ACHN (cell line): ENCODE measurements at regions not wholly inside any gene's neighbourhood (a gene's known extent, or its start where the extent isn't known, plus 50 kb on each side); places are given as distances from the start of the nearest gene placed in this dataset.
A peak's percentile ranks its signal among the peaks of the same experiment; 100 is the strongest.
"Not testable (repeated sequence)": the region's sequence is repeated elsewhere in the genome, so short reads cannot be mapped to it uniquely, and the experiment has no call there.

ENCODE experiments used
- DNase-seq: peaks from one replicate; pipeline ENCODE4 v3.0.0-alpha.2; 2015
- in situ Hi-C: cut with HindIII; loops from 2 replicates; pipeline ENCODE4 v1.10.0; 2017; ENCODE audit warnings: low sequenced_read_pairs, low pct_ligation_motif_present, low pct_unique_long_range_greater_than_20kb

DNA sequence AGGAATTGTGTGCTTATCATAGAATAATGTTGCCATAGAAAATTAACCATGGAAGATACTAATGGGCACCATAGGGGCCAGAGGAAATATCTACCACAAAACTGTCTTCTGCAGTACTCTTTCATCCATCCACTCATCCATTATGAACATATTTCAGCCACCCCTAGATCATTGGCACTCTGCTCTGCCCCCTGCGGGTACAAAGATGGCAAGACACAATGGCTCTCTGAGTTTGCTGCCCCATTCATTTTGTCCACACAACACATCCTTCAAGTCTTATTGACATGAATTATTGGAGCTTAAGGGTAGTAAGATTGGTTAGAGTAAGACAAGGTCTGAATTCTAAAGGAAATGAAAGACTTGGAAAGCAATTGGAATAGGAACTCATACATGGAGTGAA is 1224.7 kb upstream of the CELF4 start:
- in situ Hi-C loops, result no loop called here
- peak; percentile 31 for DNase-seq

DNA sequence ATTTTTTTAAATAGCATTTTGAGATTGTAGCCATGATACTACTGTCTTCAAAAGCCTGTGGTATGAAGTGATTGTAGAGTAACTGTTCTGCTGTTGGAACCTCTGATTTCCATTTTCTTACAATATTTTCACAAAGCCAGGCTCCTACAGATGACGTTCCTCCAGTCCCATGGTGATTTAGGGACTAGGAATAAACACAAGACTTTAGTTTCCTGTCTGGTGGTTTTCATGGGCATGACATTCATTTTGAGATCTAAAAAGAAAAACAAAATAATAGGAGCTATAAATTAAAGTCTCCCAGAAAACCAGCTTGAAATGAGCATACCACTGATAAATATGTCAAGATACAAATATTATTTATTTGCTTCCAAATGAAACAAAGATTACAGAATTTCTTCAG is 1223.5 kb upstream of the CELF4 start:
- DNase-seq, result no peak
- in situ Hi-C loops, result no loop called here

- DNase-seq, result no peak
- in situ Hi-C loops, result no loop called here
These were observed 1221.3 kb upstream of the CELF4 start for GRCh38 chr18:38786906-38787305.

DNA sequence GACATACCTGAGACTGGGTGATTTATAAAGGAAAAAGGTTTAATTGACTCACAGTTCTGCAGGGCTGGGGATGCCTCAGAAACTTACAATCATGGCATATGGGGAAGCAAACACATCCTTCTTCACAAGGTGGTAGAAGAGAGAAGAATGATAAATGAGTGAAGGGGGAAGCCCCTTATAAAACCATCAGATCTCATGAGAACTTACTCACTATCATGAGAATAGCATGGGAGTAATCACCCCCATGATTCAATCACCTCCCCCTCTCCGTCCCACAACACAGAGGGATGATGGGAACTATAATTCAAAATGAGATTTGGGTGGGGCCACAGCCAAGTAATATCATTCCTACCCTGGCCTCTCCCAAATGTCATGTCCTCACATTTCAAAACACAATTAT is 1206.0 kb upstream of the CELF4 start:
- in situ Hi-C loops, DNase-seq: not testable (repeated sequence)

DNA sequence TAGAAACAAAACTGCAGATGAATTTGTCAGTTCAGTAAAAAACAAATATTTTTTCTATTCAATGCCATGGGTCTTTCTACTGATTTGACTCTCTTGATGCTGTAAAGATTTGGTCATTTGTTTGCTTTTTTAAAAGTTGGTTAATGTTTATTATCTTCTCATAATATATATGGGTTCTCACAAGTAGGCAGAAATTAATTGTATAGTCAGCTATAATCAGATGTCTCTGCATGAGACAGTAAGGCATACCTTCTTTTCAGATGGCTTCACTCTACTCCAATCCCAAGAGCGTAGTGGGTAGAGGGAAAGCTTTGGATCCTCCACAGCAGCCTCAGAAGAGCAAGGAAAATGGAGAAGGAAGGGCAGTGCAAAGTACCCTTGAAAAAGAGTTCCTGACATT is 1202.9 kb upstream of the CELF4 start:
- DNase-seq, result no peak
- in situ Hi-C loops, result no loop called here

DNA sequence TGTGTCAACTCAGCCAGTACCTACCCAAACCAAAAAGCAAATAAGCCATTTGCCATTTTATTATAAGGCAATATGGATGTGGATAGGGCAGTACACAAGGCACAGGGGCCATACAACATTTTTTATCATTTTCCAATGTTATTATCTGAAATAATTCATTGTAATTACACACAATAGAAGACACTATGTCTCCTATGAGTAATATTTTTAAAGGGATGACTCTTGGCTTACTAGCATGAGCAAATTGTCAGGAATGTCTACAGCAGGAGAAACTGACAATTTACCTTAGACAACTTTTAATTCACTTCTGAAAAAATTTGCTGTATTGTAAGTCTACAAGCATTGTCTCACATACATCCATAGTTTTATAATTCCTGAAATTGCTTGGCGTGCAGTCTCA is 1193.9 kb upstream of the CELF4 start:
- no peak for DNase-seq
- in situ Hi-C loops, result no loop called here

- DNase-seq, result no peak
- in situ Hi-C loops, result no loop called here
These were observed 1190.8 kb upstream of the CELF4 start for GRCh38 chr18:38756436-38756835.

GRCh38 chr18:38752430-38752829 is 1186.8 kb upstream of the CELF4 start:
- no peak for DNase-seq
- in situ Hi-C loops, result no loop called here

DNA sequence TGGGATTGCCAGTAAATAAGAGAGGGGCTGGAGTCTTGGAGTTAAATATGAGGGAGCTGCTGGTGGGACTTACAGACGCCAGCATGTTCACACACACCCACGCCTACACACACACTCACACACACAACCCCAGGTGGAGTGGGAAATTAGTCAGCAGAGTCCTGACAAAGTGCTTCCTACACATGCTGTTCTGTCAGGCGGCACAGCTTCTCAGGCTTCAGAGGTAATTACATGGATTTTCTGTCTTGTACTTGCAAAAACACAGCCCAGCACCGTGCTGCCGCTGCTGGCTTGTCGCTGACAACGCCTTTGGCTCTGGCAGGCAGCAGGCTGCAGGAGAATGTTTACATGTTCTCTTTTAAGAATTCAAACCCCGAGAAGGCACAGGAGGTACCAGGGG is 1186.3 kb upstream of the CELF4 start:
- in situ Hi-C loops, result no loop called here
- no peak for DNase-seq

- no peak for DNase-seq
- in situ Hi-C loops, result no loop called here
These were observed 1185.6 kb upstream of the CELF4 start for GRCh38 chr18:38751211-38751610.

DNA sequence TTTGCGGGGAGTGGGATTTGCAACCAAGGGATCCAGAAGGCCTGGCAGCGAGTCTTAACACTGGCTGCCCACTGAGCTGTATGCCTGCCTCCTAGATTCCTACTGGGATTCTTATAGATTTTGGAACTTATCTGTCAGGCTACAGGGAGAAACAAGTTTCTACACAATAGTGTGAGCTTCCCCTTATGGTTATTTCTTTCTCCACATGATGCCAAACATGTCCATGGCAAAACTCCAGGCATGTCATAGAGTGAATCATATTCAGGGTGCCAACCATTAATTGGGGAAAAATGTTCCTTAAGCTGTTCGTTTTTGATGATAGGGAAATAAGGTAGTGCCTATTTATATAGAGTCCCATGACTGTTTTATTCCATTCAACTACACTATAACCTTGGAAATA is 1185.2 kb upstream of the CELF4 start:
- DNase-seq, result no peak
- in situ Hi-C loops, result no loop called here

GRCh38 chr18:38747153-38747552 is 1181.6 kb upstream of the CELF4 start:
- in situ Hi-C loops, result no loop called here
- DNase-seq, result no peak

GRCh38 chr18:38720181-38720580 is 1154.6 kb upstream of the CELF4 start:
- in situ Hi-C loops, result not testable (repeated sequence)

DNA sequence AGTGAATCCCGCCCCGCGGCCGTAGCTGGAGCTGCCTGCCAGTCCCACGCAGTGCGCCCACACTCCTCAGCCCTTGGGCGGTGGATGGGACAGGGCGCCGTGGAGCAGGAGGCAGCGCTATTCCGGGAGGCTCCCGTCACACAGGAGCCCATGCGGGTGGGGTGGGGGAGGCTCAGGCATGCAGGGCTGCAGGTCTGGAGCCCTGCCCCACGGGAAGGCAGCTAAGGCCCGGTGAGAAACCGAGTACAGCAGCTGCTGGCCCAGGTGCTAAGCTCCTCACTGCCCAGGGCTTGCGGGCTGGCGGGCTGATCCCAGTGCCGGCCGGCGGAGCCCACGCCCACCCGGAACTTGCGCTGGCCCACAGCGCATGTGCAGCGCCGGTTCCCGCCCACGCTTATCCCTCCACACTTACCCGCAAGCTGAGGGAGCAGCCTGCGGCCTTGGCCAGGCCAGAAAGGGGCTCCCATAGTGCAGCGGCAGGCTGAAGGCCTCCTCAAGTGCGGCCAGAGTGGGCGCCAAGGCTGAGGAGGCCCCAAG is 1152.8 kb upstream of the CELF4 start:
- DNase-seq, result no peak
- in situ Hi-C loops, result no loop called here

More at GRCh38 chr18:38720181-38720580, 1154.6 kb upstream of the CELF4 start:
- DNase-seq, result not testable (repeated sequence)

- in situ Hi-C loops, result no loop called here
- DNase-seq, result no peak
These were observed 1143.5 kb upstream of the CELF4 start for GRCh38 chr18:38709122-38709521.

DNA sequence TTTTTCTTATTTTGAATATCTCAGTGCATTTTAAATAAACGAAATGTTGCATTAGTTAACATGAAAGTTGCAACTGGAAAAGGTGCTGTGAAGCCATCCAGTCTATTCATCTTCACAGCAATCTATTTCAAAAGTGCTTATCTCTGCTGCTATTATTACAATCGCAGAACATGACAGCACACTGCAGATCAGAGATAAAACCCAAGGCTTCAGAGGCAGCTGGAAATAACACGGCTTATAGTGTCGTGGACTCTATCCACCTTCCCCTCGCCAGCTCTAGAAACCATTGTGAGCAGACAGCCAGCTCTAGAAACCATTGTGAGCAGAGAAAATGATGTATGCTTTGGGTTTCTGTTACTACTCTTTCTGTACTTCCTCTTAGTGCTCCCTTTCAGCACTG is 1140.8 kb upstream of the CELF4 start:
- DNase-seq, result no peak
- in situ Hi-C loops, result no loop called here

DNA sequence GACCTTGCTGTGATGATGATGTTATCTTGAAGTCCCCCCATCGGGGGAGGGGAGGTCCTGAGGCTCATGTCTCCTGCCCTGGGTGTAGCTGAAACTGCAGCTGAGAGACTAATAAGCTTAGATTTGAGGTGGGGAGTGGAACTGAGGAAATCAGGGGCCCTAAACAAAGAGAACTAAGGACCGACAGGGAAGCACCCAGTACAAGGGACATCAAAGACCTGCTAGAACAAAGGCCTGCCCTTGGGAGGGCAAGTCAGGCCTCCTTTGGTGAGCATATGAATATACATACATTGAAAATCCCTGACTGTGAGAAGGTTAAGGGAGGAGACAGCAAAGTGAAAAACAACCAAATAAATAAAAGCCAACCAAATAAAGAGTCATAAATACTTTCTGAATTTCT is 1132.5 kb upstream of the CELF4 start:
- in situ Hi-C loops, result no loop called here
- no peak for DNase-seq

- DNase-seq, result no peak
- in situ Hi-C loops, result no loop called here
These were observed 1130.1 kb upstream of the CELF4 start for GRCh38 chr18:38695559-38696280.

- in situ Hi-C loops, result no loop called here
- DNase-seq, result no peak
These were observed 1127.5 kb upstream of the CELF4 start for GRCh38 chr18:38693104-38693503.

DNA sequence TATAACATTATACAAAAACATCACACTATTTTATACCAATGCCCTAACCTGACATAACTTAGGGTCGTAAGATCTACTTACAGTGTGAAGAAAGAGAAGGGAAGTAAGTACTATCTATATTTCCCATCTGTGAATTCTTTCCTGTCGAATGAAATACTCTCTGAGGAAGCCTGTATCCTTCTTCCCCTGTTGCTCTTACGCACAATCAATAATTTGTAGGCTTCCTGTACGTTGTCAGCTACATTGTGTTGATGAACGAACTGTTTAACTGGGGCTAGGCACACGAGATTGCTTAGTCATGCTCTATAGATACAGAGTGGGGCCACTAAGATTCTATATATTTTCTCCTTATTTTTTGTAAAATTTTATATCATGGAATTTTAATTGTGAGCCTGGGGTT is 1125.0 kb upstream of the CELF4 start:
- in situ Hi-C loops, result no loop called here
- DNase-seq, result no peak

DNA sequence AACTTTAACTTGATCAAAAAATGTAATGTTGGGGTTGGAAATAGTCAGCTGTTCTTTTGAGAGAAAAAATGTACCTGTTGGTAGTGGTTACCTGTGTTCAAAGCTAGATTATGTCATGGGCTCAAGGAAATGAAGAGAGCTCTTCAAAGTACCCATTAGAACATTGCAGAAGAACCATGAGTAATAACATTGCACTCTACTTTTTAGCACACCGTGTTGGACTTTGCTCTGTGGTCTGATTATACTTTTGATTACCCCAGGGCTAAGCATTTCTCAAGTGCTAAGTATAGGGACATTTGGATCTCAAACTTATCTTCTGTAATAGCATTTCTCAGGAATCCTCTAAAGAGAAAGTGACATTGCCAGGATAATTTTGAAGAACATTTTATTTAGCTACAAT is 1122.8 kb upstream of the CELF4 start:
- in situ Hi-C loops, result no loop called here
- DNase-seq, result no peak
